NCI-H345 treated with DMSO at 0.1 percent for 48 hours (cell line): ENCODE measurements at regions not wholly inside any gene's neighbourhood (a gene's known extent, or its start where the extent isn't known, plus 50 kb on each side); places are given as distances from the start of the nearest gene placed in this dataset.
"Not testable (repeated sequence)": the region's sequence is repeated elsewhere in the genome, so short reads cannot be mapped to it uniquely, and the experiment has no call there.

Source experiments
- DNase-seq: peaks from one replicate; lab custom pipeline; 2025; ENCODE audit not compliant: unreplicated experiment; lab: John Stamatoyannopoulos, UW

DNA sequence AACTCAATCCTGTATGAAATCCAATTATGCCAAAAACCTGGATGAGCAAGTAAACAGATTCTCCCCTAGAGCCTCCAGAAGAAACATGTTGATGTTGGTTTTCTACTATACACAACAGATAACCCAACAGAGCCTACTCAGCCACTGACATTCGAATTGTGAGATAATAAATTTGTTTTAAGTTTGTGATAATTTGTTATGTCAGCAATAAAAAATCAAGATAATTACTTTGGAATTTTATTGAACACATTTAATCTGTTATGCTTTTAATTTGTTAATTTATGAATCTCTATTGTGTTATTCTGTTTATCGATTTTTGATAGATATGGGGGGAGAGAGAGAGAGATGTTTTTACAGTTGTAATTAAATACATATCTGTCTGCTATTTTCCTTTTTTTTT is 1016.1 kb upstream of the PCDH7 start:
- no peak for DNase-seq

- no peak for DNase-seq
These were observed 1011.7 kb upstream of the PCDH7 start for GRCh38 chr4:29708473-29708872.

DNA sequence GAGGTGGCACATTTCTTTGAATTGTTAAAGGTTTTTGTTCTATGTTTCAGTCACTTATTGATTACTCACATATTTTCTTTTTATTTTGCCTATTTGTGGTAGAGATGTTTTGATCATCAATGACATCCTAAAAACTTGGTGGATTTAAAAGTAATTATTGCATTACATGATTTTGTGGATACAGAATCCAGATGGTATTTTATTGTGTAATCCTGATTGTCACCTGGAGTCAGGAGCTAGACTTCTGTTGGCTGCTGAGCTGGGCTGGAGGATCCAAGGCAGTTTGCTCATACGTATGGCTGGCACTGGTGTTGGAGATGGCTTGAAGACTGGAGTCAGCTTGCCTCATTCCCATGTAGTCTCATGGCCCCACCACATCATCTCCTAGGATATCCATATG is 1009.6 kb upstream of the PCDH7 start:
- no peak for DNase-seq

GRCh38 chr4:29711226-29711625 is 1008.9 kb upstream of the PCDH7 start:
- no peak for DNase-seq

DNA sequence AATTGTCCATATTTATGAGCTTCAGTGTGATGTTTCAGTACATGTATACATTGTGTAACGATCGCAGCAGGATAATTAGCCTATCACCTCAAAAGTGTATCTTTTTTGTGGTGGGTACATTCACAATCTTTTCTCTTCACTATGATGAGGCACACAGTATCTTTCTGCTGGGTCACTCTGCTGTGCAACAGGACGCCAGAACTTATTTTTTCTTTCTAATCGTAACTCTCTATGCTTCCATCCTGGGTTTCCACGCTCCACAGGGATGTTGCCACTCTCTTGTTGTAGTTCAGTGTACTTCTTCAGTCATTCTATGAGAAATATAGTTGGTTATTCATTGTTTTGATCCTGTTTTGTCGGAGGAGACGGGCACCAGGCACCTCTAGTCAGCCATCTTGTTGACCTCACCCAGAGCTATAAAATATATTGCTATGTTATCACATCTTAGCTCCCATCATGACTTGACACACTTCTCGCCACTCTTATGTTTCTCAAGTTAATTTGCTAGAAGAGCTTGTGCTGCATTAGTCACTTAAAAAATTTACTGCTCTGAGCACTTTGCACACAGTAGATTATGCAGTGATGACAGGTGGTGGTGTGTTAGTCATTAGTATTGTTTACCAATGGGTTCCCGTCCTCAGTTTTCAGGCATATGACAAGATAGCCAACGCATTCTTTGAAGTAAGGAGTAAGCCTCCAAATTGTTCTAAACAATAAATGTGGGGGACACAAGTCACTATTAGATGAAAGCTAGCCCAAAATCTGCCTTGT is 1002.7 kb upstream of the PCDH7 start:
- no peak for DNase-seq

DNA sequence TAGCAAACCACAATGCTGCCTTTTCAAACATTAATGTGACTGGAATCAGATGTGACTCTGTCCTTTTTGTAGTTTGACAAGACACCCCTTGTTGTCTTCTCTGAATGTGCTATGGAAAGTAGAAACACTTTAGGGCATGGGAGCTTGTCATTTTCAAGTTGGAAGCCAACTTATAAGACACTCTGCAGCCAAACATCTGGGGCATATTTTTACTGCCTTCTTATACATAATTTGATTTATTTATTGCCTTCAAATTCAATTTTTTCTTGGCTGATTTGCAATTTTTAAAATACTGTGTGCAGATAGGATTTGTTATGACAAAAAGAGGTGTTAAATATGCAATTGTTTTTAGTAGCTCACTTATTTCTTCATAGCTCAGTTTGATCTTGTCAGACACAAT is 1002.0 kb upstream of the PCDH7 start:
- no peak for DNase-seq

GRCh38 chr4:29722253-29722652 is 997.9 kb upstream of the PCDH7 start:
- DNase-seq: no peak

DNA sequence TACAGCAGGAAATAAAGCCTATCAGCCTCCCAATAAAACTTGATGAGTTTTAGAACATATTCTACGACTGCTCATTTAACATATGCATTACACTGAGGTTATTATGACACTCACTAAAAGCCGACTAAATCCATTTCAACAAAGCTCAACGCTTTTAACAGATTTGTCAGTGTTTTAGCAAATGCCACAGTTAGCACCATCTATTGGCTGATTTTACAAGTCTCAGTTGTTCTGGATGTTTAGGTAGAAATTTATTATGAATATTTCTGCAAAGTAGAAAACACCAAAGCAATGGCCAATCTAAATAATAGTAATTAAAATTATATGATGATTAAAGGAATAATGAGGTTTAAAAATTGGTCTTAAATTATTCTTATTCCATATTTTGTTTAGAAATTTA is 993.2 kb upstream of the PCDH7 start:
- no peak for DNase-seq

- no peak for DNase-seq
These were observed 985.6 kb upstream of the PCDH7 start for GRCh38 chr4:29734343-29735213.

DNA sequence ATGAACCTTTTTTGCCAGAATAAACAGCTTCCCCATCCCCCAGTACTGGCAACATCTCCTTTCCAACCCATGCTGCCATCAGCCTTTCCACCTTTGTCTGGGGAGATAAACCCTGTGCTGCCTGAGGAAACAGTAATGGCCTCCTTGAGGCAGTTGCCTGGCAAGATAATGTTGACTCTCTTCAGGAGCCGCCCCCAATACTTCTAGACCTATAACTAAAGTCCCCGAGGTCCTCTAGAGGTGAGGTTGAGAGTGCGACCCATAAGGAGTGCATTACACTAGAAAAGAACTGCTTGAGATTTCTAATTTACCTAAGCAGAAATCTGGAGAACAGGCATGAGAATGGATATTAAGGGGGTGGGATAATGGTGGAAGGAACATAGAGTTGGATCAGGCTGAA is 963.2 kb upstream of the PCDH7 start:
- DNase-seq: no peak

GRCh38 chr4:29762151-29762550 is 958.0 kb upstream of the PCDH7 start:
- no peak for DNase-seq

DNA sequence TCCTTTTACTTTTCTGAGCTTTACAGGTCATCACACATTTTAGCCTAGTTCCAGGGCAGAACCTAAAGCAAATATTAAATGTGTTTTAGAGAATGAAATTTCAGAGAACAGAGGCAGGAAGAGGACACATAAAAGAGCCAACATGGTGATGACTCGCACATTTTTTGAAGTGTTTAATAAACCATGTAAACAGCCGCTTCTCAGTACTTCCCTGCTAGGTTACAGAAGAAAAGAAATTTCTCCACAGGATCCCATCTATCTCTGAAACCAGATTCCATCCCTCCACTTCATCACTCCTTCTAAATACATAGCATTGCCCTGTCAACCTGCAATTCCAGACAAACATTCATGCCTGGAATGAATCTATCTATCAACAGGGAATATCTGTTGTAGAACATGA is 949.5 kb upstream of the PCDH7 start:
- no peak for DNase-seq

- not testable (repeated sequence) for DNase-seq
These were observed 932.0 kb upstream of the PCDH7 start for GRCh38 chr4:29788123-29788522.

DNA sequence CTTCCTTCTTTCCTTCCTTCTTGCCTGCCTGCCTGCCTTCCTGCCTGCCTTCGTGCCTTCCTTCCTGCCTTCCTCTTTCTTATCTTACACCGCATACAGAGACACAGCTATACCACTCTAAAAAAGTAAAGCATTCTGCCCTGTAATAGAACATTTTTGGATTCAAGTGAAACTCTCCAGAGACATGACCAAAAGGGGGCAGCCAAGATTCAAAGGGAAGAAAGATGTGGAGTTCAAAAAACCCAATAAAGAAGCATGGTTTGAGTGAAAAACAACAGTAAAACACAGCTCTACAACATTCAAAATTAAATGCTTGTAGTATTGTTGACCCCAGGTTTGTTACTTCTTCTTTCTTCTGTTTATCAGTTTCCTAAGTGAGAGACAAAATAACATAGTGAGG is 914.9 kb upstream of the PCDH7 start:
- no peak for DNase-seq

DNA sequence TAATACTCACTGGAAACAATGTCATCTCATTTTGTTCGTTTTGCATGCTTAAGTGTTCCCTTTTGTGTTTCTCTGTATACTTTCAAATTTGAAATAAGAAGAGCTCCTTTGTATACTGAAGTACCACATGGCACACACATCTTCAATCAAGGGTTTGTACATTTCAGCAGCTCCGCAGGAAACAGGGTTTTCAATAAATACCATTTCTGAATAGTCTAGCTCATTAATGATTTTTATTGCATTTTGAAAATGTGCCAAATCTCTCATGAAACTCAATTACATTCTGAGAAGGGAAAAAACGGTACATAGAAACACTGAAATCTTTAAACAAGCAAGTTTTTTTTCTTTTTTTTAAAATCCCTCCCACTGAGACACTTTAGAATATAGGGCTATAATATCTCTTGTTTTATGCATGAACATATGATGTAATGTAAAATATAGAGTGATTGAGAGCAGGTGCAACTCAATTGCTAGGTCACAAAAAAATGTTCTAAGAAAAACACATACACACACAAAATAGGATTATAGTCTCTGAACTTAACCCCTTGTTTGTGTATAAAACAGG is 914.2 kb upstream of the PCDH7 start:
- DNase-seq: peak; percentile 42

GRCh38 chr4:29817961-29818360 is 902.2 kb upstream of the PCDH7 start:
- DNase-seq: no peak

GRCh38 chr4:29829067-29829466 is 891.1 kb upstream of the PCDH7 start:
- no peak for DNase-seq

DNA sequence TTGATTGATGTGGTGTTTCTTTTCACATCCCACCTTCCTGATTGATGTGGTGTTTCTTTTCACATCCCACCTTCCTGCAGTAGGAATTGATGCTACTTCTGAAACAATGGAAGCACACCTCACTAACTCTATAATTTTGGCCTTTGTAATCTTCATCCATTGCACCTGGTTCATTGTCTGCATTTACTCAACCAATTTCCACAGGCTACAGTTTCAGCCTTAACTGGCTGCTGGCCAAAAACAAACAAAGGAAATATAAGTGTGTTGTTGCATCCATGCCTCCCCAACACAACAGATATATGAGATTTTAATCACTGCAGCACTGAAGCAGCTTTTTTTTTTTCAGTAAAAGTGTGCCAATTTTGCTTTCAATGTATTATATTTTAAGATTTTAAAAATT is 867.6 kb upstream of the PCDH7 start:
- peak; percentile 83 for DNase-seq

DNA sequence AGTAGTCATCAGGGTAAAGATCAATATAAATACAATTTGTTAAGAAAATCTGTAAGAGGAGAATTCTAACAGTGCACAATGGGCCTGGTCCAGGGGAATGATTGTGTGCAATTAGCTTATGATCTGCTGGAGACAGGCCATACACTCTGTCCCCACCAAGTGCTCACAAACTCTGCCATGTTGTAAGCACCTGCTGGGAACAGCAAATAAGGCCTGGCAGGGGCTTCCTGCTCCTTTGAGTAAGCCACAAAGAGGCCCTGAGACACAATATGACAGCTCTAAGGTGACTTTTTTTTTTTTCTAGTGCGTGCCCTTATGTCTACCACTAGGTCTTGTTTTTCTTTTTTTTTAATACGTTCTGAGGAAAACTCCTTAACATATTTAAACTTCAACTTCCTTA is 866.3 kb upstream of the PCDH7 start:
- DNase-seq: peak; percentile 72

DNA sequence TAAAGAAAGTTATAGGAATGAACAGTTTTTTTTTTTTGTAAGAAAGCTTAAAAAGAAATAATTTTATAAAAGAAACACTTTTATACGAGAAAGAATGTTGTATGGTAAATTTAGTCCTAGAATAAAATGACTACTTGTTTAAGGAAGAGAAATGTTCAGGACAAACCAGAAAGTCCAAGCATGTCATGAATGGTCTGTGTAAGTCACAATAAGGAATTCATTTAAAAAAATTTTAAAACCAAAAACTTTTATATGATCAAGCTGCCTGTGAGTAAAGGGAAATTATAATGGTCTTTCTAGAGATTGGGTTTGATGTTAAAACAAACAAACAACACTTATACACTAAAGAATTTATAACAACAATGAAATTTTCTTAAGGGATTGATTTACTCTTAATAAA is 858.9 kb upstream of the PCDH7 start:
- DNase-seq: no peak

- no peak for DNase-seq
These were observed 852.8 kb upstream of the PCDH7 start for GRCh38 chr4:29867412-29867811.

GRCh38 chr4:29900336-29900735 is 819.8 kb upstream of the PCDH7 start:
- DNase-seq: no peak
